Embryonic facial prominence (tissue), 1 donor: ENCODE measurements at regions not wholly inside any gene's neighbourhood (a gene's known extent, or its start where the extent isn't known, plus 50 kb on each side); places are given as distances from the start of the nearest gene placed in this dataset.
"Not testable (repeated sequence)": the region's sequence is repeated elsewhere in the genome, so short reads cannot be mapped to it uniquely, and the experiment has no call there.

Experiments
- DNase-seq: peaks from one replicate; pipeline ENCODE4 v3.0.0-alpha.2; 2016; ENCODE audit errors: extremely low spot score

DNA sequence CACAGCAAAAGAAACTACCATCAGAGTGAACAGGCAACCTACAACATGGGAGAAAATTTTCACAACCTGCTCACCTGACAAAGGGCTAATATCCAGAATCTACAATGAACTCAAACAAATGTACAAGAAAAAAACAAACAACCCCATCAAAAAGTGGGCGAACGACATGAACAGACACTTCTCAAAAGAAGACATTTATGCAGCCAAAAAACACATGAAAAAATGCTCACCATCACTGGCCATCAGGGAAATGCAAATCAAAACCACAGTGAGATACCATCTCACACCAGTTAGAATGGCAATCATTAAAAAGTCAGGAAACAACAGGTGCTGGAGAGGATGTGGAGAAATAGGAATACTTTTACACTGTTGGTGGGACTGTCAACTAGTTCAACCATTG lies 207.8 kb downstream of the USP6NL start:
- not testable (repeated sequence) for DNase-seq

DNA sequence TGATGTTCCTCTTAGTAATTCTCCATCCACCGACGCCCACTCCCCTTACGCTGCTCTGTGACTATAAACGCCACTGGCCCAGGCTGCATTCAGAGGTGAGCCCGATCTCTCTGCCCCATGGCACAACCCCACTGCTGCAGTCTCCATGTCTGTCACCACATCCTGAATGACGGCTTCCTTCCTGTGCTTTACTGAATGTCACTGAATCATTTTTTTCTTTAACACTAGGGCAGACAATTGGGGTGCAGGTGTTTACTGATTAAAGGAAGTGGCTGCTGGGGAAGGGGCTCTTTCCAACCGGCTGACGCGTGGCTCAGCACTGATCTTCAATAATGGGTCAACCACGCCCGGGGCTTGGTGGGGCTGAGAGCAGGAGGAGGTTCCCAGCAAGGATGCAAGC lies 208.3 kb downstream of the USP6NL start:
- no peak for DNase-seq

DNA sequence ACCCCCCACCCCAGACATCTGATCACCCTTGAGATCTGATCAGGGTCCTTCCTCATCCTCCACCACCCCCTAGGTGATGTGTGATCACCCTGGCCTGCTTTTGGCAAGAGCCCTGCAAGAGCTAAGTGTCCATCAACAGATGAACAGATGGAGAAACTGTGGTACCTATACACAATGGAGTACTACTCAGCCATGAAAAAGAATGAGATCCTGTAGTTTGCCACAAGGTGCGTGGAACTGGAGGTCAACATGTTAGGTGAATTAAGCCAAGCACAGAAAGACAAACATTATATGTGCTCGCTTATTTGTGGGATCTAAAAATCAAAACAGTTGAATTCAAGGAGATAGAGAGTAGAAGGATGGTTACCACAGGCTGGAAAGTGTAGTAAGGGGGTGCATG lies 209.1 kb downstream of the USP6NL start:
- DNase-seq, result no peak

DNA sequence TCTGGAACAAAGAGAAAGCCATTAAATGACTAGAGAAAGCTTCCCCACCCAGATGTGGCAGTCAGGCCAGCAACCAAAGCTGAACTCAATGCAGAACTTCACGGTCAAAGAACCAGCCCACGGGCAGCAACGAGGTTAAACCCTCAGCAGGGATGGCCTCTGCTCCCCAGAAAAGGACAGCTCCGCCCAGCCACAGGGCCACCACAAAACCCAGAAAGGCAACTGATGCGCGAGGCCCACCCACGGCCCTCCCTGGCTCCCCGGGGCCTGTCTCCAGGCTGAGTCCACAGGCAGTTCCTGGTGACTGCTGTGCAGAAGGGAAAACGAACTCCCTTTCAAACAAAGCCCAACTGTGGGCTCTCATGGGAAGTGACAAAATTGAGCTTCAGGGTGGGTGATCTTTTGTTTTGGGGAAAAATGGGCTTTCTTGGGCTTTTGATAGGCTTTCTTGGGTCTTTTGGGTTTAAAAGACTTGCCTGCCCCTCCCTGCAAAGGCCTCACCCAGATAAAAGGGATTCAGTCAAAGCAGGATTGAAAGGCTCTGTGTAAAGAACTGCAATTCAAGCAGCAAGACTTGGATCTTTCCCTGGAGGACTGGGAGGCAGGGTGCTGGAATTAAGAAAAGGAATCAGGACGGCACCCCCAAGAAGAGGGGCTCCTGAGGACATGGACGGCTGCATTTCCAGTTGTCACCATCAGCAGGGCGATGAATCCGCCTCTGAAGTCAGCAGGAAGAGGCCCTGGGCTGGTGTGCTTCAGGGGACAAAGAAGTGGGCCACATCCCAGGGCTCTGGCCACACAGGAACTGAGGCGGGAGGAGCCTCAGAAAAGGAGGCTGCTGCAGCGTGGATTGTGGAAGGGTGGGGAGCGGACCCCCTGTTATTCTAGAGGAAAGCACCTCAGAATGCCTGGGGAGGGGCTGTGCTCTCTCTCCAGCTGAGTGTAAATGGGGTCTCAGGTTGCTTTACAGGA lies 209.9 kb downstream of the USP6NL start:
- DNase-seq, result no peak

DNA sequence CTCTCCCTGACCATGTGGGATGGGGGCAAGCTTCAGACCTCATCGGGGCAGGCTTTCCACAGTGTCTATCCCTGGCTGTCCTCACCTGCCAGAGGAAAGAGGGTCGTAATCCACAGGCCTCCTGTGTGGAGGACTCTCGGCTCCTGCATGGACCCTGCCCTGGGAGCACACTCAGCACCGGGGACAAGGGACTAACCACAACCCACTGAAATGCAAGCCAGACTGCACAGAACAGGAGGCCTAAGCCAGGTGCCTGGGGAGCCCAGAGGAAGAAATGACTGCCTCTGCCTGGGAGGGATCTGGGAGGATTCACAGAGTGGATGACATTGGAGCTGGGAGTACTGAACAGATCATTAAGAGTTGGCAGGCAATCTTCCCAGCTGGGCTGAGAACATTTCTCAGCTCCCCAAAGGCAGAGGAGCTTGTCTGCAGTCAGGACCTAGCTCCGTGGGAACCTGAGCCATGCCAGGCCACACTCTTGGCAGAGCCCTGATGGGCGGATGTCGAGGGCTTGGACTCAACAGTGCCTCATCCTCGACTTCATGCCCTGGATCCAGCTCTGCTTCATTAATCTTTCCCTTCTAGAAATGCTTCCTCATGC lies 213.4 kb downstream of the USP6NL start:
- DNase-seq, result peak; percentile 11

DNA sequence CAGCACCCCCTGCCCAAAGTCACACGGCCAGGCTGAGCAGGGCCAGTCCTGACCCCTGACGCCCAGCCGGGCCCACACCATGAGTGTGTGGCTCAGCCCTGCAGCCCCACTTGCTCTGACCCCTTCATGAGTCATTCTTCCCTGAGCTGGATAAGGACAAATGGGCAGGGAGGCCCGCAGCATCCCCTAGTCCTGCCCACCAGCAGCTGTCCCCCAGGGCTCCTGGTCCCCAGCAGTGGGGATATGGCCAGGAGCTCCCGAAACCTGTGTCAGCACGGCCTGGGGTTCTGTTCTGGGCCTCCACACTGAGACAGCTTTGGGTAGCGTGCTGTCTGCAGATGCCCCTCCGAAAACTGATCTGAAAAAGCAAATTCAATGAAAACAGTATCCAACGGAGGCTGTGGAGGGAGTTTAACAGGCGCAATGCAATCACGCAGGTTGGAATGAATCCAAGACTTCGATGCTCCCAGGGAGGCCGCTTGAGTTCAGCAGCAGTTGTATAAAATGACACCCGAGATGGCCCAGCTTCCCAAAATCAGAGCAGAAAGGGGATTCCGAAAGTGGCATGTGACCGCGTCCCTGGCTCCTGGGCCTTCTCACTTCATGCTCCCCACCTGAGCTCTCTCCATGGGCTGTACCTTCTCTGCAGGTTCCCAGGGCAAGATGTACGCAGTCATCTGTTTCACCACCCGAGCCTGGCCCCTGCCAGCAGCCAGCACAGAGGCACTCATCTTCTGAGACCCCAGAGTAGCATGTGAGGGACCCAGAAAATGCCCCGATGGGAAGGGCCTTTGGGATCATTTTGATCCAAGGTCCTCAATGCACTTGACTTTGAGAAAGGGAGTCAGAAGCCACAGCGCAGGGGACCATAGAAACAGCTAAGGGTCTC lies 214.1 kb downstream of the USP6NL start:
- peak; percentile 21 for DNase-seq

DNA sequence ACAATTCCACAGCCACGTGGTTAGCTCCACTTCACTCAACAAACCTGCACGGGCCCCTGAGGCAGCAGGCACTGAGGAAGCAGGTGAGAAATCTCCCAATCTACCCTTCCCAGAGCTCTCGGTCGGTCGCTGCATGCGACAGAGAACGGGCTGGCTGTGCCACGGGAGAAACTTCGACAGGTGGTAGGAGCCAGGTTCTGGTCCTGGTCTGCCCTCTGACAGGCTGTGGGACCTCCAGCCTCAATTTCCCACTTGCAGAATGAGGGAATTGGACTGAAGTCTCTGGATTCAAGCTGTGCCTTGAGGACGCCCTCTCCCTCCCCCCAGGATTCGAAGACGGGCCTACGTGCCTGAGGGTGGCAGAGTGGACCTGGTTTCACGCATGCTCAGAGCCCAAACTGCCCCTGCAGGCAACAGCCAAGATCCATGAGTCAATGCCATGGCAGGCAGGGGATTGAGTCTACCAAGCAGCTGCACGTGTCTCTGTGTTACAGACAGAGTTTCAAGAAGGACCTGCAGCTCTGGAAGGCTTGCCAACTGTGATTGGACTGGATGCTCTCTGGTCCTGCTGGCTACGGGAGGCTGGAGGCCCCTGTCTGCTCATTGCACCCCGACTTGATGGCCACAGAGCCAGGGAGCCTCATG lies 215.0 kb downstream of the USP6NL start:
- DNase-seq, result no peak

DNA sequence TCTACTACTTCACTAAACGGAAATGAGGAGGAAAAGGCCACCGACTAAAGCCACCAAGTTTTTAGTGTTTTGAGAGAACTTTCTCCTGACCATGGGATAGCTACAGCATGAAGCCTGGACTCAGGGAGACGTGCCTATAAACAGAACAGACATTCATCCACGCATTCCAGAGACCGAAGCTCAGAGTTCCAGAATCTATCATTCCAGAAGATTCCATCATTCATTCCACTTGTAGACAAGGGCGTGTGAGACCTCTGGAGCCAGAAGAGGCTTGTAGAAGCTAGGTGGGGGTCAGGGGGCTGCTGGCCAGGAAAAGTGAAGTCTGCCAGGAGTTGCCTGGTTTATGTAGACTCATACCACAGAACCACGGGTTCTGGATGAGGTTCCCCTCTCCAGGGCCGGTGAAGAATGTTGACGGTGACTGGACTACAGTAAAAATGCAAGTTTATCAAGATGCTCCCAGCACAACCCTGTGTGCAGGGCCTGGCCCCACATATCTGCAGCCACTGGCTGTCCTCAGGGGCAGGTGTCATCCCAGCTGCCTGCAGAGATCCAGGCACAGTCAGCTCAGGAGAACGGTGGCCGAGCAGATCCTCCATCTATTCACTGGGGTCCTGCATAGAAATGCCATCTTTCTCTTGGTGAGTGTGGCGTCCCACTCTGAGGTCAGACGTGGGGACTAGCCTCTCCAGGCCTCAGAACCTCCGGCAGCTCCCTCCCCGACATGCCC lies 215.7 kb downstream of the USP6NL start:
- no peak for DNase-seq

DNA sequence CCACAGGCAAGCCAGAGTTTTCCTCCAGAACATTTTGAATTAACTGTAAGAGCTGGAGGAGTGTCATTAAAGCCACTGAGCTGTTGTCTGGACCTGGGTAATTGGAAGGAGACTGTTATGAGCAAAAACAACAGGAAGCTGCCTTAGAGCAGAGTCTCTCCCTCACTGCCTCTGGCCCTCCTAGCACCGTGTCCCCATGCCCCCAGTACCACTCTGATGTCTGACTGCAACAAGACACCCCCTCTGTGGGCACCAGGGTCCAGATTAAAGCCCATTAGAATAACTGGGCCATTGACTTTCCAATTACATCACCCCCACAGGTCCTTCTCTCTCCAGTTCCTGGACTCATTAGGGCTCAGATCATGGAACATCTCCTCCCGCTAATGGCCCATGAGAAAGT lies 216.3 kb downstream of the USP6NL start:
- DNase-seq, result no peak

DNA sequence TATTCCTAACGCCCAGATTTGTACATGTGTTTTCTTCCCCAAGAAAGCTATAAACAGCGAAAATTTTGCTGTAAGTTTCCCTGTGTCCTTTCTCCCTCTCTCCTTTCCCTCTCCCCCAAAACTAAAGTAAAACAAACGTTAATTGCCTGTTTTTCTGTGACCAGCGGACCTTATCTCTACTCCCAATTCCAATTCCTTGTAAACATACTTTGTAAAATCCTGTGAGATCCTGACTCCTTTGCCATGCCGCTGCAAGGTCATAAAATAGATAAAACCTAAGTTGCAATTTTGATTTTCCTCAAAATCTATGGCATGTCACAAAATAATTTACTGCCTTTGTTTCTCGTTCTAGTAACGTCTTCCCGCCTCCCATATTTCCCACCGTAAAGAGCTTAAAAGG lies 217.6 kb downstream of the USP6NL start:
- no peak for DNase-seq

DNA sequence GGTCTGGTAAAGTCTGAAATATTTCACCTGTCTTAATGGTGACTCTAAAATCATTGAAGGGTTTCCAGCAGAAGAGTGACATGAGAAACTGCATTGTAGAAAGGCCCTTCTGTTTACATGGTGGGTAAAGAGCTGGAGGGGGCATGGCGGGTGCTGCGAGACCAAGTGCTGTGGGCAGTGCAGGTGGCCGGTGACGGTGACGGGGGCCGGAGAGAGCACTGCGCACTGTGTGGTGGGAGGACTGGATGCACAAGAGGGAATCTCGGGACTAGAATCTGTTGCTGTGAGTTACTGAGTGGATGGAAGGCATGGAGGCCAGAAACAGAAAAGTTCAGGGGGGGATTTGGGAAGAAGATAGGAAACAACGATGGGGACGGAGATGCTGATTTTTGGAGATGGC lies 218.7 kb downstream of the USP6NL start:
- no peak for DNase-seq

DNA sequence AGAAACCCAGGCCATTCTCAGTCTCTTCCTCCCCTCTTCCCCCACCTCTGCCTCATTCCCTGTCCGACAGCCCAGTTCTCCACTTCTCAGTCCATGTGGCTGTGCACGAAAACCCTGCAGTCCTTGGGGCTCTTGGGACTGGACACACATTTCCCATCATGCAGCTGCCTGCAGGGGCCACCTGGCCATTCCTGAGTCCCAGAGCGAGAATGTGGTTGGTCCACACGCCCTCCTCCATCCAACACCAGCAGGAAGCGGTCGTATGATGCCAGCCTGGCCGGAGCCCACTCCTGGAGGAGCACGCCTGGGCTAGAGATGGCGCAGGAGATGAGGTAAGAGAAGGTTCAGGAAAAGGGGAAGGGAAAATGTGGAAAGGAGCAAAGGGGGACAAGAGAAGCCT lies 222.5 kb downstream of the USP6NL start:
- DNase-seq, result no peak

DNA sequence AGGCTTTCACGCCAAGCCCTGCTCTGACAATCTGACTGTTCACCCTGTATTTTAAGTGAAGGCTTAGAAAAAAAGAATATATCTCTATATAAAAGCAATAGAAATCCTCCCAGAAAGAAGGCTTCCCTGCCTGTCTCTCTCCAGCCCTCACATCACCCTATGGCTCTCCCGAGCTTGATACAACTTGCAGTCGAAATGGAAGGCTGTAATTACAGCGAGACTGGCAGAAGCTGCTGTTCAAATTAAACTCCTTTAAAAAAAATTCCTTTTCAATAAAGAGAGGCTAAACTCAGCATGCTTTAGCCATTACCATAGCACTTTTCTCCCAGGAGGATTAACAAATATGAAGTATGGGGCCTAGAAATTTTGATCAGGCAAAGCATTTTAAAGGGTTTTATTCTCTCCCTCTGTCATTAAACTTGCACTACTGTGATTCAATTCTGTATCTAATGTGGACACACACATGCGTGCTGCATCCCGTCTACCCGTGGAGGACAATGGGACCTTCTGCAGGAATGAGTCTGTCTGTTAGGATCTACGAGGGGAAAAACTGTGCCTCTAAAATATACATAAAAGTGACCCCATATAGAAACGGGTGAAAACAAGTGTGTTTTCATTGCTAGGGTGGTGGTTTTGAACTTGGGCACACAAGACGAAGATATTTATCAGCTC lies 223.8 kb downstream of the USP6NL start:
- DNase-seq, result no peak

DNA sequence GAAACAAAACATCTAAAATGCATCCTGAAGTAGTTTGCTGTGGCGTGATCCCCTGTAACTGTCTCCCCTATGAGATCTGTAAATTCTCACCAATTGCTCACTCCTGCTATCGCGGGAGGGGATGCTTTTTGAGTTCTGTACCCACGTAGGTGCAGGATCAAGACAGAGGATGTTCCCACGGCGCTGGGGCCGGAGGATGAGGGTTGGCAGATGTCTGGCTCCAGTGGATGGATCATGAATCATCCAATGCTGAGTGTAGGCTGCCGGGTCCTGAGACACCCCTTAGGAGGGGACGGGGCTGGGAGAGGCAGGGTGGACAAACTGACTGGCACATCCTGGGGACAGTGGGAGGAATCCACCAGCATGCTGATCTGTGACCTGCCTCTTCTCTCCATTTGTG lies 224.4 kb downstream of the USP6NL start:
- no peak for DNase-seq
